KMS-11 (cell line): ENCODE measurements at regions not wholly inside any gene's neighbourhood (a gene's known extent, or its start where the extent isn't known, plus 50 kb on each side); places are given as distances from the start of the nearest gene placed in this dataset.

Source experiments
- H2AFZ ChIP-seq: fragments of 200-600 bp; sonication (generic); 2 replicates; pipeline ENCODE4 v1.6.1; 2016; ENCODE audit warnings: antibody characterized with exemption, mixed run types, low read depth
- H3K27ac ChIP-seq: fragments of 200-600 bp; sonication (generic); 2 replicates; pipeline ENCODE4 v1.6.1; 2016; ENCODE audit warnings: mild to moderate bottlenecking, mixed run types
- H3K27me3 ChIP-seq: fragments of 200-600 bp; sonication (generic); 2 replicates; pipeline ENCODE4 v1.6.1; 2017; ENCODE audit warnings: mild to moderate bottlenecking, low read depth, mixed run types, moderate library complexity; ENCODE audit not compliant: insufficient read depth
- H3K36me3 ChIP-seq: fragments of 200-600 bp; sonication (generic); 2 replicates; pipeline ENCODE4 v1.6.1; 2017; ENCODE audit warnings: mild to moderate bottlenecking, mixed run types; ENCODE audit not compliant: insufficient read depth
- H3K4me1 ChIP-seq: fragments of 200-600 bp; sonication (generic); 2 replicates; pipeline ENCODE4 v1.6.1; 2016; ENCODE audit warnings: mild to moderate bottlenecking, low read depth, mixed run types; ENCODE audit not compliant: poor library complexity, severe bottlenecking
- H3K4me2 ChIP-seq: fragments of 200-600 bp; sonication (generic); 2 replicates; pipeline ENCODE4 v1.7.0; 2016; ENCODE audit warnings: mild to moderate bottlenecking, mixed run types
- H3K4me3 ChIP-seq: fragments of 200-600 bp; sonication (generic); IDR thresholded peaks from 2 replicates; pipeline ENCODE4 v1.6.1; 2017; ENCODE audit warnings: low read depth, low read length, mixed read lengths; ENCODE audit not compliant: insufficient read depth
- H3K79me2 ChIP-seq: fragments of 200-600 bp; sonication (generic); 2 replicates; pipeline ENCODE4 v1.6.1; 2016; ENCODE audit warnings: low read depth, mixed run types; ENCODE audit not compliant: insufficient read depth
- H3K9ac ChIP-seq: fragments of 200-600 bp; sonication (generic); 2 replicates; pipeline ENCODE4 v1.6.1; 2016; ENCODE audit warnings: mild to moderate bottlenecking, mixed run types
- H4K20me1 ChIP-seq: fragments of 200-600 bp; sonication (generic); 2 replicates; pipeline ENCODE4 v1.6.1; 2016; ENCODE audit warnings: mild to moderate bottlenecking, mixed run types; ENCODE audit not compliant: insufficient read depth
- TF ChIP-seq, protein P1 (sequence below): fragments of 200-600 bp; sonication (generic); conservative IDR thresholded peaks from 2 replicates; pipeline ENCODE4 v1.6.1; 2017; ENCODE audit warnings: low read depth, mild to moderate bottlenecking, antibody characterized with exemption, low read length, moderate library complexity, mixed read lengths

DNA sequence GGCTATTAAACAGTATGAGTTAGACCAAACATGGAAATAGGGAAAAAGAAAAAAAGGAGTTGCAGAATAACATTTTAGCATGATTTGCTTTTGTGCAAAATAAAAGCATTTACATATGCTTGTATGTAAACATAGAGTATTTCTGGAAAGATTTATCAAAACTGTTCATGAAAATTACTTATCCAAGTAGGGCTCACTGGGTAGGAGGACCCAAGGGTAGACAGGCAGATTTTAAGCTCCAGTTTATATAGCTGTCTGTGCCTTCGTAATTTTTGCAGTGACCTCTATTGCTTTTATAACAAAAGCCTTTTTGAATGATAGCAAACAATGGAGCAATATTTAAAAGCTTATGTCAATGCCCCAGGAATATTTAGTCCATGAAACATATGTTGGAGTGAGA, 228.8 kb upstream of the IRF2BP2 start:
- TF ChIP-seq, protein P1, sequence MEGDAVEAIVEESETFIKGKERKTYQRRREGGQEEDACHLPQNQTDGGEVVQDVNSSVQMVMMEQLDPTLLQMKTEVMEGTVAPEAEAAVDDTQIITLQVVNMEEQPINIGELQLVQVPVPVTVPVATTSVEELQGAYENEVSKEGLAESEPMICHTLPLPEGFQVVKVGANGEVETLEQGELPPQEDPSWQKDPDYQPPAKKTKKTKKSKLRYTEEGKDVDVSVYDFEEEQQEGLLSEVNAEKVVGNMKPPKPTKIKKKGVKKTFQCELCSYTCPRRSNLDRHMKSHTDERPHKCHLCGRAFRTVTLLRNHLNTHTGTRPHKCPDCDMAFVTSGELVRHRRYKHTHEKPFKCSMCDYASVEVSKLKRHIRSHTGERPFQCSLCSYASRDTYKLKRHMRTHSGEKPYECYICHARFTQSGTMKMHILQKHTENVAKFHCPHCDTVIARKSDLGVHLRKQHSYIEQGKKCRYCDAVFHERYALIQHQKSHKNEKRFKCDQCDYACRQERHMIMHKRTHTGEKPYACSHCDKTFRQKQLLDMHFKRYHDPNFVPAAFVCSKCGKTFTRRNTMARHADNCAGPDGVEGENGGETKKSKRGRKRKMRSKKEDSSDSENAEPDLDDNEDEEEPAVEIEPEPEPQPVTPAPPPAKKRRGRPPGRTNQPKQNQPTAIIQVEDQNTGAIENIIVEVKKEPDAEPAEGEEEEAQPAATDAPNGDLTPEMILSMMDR, result no peak
- H3K27me3 ChIP-seq, result no peaks in the 10 kb centered on the region
- no peak overlapping the region for H3K27ac ChIP-seq
- no peak overlapping the region for H2AFZ ChIP-seq
- peaks cover 8% of the 10 kb centered on the region for H3K4me1 ChIP-seq
- H3K79me2 ChIP-seq, result no peaks in the 10 kb centered on the region
- no peak overlapping the region for H3K9ac ChIP-seq
- H4K20me1 ChIP-seq, result no peaks in the 10 kb centered on the region
- no peaks in the 10 kb centered on the region for H3K36me3 ChIP-seq
- H3K4me3 ChIP-seq, result no peak overlapping the region
- no peak overlapping the region for H3K4me2 ChIP-seq

DNA sequence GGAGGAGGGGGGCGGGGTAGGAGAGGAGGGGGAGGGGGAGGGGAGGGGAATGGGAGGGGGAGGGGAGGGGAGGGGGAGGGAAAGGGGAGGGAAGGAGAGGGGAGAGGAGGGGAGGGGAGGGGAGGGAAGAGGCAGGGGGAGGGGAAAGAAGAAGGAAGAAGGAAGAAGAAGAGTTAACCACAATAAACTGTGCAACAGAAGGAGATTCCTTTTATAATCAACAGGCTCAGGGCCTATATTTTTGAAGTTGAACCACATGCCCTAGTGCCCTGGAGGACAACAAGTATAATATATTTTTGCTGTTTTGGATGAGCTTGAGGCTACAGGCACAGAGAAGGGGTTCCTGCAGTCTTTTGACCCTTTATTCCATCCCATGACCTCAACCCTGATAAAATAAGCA, 228.2 kb upstream of the IRF2BP2 start:
- no peaks in the 10 kb centered on the region for H3K36me3 ChIP-seq
- no peak overlapping the region for H3K4me2 ChIP-seq
- H4K20me1 ChIP-seq, result no peaks in the 10 kb centered on the region
- H3K27me3 ChIP-seq, result no peaks in the 10 kb centered on the region
- TF ChIP-seq, protein P1, result no peak
- peaks cover 4% of the 10 kb centered on the region for H3K4me1 ChIP-seq
- no peak overlapping the region for H3K4me3 ChIP-seq
- H2AFZ ChIP-seq, result no peak overlapping the region
- no peaks in the 10 kb centered on the region for H3K79me2 ChIP-seq
- H3K9ac ChIP-seq, result no peak overlapping the region
- H3K27ac ChIP-seq, result no peak overlapping the region

DNA sequence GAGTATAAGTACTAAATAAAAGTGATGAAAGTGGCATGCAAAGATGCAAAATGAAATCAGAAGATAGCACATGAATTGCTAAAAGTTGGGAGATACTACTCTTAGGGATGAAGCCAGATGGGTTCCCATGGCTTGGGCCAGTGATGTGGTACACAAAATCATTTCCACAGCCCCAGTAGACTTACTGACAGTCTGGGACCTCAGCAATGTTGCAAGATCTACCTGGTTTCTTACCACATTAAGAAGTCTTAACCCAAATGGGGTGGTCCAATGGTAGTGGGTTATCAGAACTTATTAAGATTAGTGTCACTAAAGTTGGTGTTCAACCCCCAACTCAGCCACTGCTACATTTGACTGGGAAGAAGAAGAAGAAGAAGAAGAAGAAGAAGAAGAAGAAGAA, 227.7 kb upstream of the IRF2BP2 start:
- H4K20me1 ChIP-seq, result no peaks in the 10 kb centered on the region
- no peak overlapping the region for H3K4me3 ChIP-seq
- no peak overlapping the region for H3K9ac ChIP-seq
- TF ChIP-seq, protein P1, result no peak
- no peaks in the 10 kb centered on the region for H3K4me1 ChIP-seq
- no peaks in the 10 kb centered on the region for H3K36me3 ChIP-seq
- no peaks in the 10 kb centered on the region for H3K79me2 ChIP-seq
- H2AFZ ChIP-seq, result no peak overlapping the region
- no peaks in the 10 kb centered on the region for H3K27me3 ChIP-seq
- no peak overlapping the region for H3K4me2 ChIP-seq
- no peak overlapping the region for H3K27ac ChIP-seq

DNA sequence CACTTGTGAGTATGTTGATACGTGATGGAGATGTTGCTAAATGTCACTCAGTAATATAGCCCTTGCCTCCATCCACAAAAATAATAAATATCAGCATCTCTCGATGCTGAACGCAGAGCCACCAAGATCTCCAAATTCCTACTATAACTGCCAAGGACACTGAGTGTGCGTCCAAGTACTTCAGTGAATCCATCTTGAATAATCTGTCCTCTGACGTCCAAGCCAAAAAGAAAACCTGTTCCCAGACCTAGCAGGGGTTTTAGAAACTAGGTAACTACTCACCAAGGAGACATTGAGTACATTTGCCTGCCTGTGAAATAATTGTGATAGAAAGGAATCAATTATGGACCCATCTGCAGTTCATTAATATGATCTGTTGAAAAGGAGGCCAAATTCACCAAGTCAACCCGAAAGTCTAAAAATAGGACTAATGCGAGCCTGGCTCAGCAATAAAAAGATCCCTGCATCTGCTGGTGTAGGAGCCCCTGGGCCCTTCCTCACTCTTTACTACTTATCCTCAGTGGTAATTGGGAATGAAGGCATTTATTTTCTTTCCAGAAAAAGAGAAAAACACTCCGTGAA, 226.9 kb upstream of the IRF2BP2 start:
- Histone ChIP-seq H3K79me2 (no peaks in the 10 kb centered on the region), H2AFZ (no peak overlapping the region), H3K4me2 (no peak overlapping the region), H4K20me1 (no peaks in the 10 kb centered on the region), H3K4me1 (no peaks in the 10 kb centered on the region), H3K36me3 (no peaks in the 10 kb centered on the region), H3K9ac (no peak overlapping the region), H3K27me3 (no peaks in the 10 kb centered on the region), H3K4me3 (no peak overlapping the region), H3K27ac (no peak overlapping the region)
- TF ChIP-seq, protein P1, result no peak
